Right atrium auricular region (tissue), 2 donors: ENCODE measurements at regions not wholly inside any gene's neighbourhood (a gene's known extent, or its start where the extent isn't known, plus 50 kb on each side); places are given as distances from the start of the nearest gene placed in this dataset.
"Not testable (repeated sequence)": the region's sequence is repeated elsewhere in the genome, so short reads cannot be mapped to it uniquely, and the experiment has no call there.

Experiments used
- DNase-seq: peaks from one replicate; pipeline ENCODE4 v3.0.0-alpha.2; 2019; ENCODE audit warnings: low spot score
- H3K27ac ChIP-seq, 2 donors: fragments of 200-600 bp; sonication (generic); 1 replicate in 1 of 2; 2 replicates in 1 of 2; pipeline ENCODE4 v1.5.1; 2016 to 2019
- H3K27me3 ChIP-seq, 2 donors: fragments of 200-600 bp; sonication (generic); one replicate each; pipeline versions ENCODE4 v1.5.1 to v1.6.0; 2017 to 2019
- H3K36me3 ChIP-seq: fragments of 200-600 bp; sonication (generic); one replicate; pipeline ENCODE4 v1.5.1; 2016
- H3K4me1 ChIP-seq, 2 donors: fragments of 200-600 bp; sonication (generic); one replicate each; pipeline versions ENCODE4 v1.5.1 to v1.6.0; 2017 to 2019
- H3K4me3 ChIP-seq, 2 donors: fragments of 200-600 bp; sonication (generic); 1 replicate in 1 of 2; 2 replicates in 1 of 2; pipeline ENCODE4 v1.5.1; 2017 to 2019; ENCODE audit warnings: mild to moderate bottlenecking in 1 of 2, moderate library complexity in 1 of 2
- H3K9me3 ChIP-seq, 2 donors: fragments of 200-600 bp; sonication (generic); one replicate each; pipeline ENCODE4 v1.5.1; 2019
- CTCF ChIP-seq, 2 donors: fragments of 200-600 bp; sonication (generic); IDR thresholded peaks; one replicate each; pipeline ENCODE4 v1.5.1; 2019; ENCODE audit warnings: antibody characterized with exemption in 2 of 2

- no peak for DNase-seq
- no peaks in the 10 kb centered on the region for H3K9me3 ChIP-seq
- H3K4me3 ChIP-seq, result no peak overlapping the region
- H3K4me1 ChIP-seq, result no peaks in the 10 kb centered on the region
- H3K27ac ChIP-seq, result no peak overlapping the region
- no peaks in the 10 kb centered on the region for H3K36me3 ChIP-seq
- TF ChIP-seq CTCF (IDR thresholded peaks at IDR 0.05), result no peak
- no peaks in the 10 kb centered on the region for H3K27me3 ChIP-seq
Observed at GRCh38 chr16:26457095-26457494, 609.6 kb upstream of the C16orf82 start.

GRCh38 chr16:26457882-26458281 is 608.8 kb upstream of the C16orf82 start:
- H3K27me3 ChIP-seq, result no peaks in the 10 kb centered on the region
- no peaks in the 10 kb centered on the region for H3K36me3 ChIP-seq
- DNase-seq, result no peak
- H3K4me3 ChIP-seq, result no peak overlapping the region
- H3K4me1 ChIP-seq, result no peaks in the 10 kb centered on the region
- no peaks in the 10 kb centered on the region for H3K9me3 ChIP-seq
- no peak for TF ChIP-seq CTCF (IDR thresholded peaks at IDR 0.05)
- no peak overlapping the region for H3K27ac ChIP-seq

GRCh38 chr16:26464576-26465266 is 602.0 kb upstream of the C16orf82 start:
- no peak for TF ChIP-seq CTCF (IDR thresholded peaks at IDR 0.05)
- H3K27me3 ChIP-seq, result no peaks in the 10 kb centered on the region
- H3K9me3 ChIP-seq, result no peaks in the 10 kb centered on the region
- H3K4me1 ChIP-seq, result no peaks in the 10 kb centered on the region
- no peak overlapping the region for H3K4me3 ChIP-seq
- H3K36me3 ChIP-seq, result no peaks in the 10 kb centered on the region
- DNase-seq, result no peak
- H3K27ac ChIP-seq, result no peak overlapping the region

- H3K9me3 ChIP-seq, result peaks cover 0 to 35% of the 10 kb centered on the region in 2 donors
- H3K27me3 ChIP-seq, H3K4me1 ChIP-seq, DNase-seq, H3K4me3 ChIP-seq, H3K27ac ChIP-seq, H3K36me3 ChIP-seq: not testable (repeated sequence)
Observed at GRCh38 chr16:26474405-26474804, 592.3 kb upstream of the C16orf82 start.

- Histone ChIP-seq H3K36me3 (no peaks in the 10 kb centered on the region), H3K4me3 (no peak overlapping the region), H3K4me1 (no peaks in the 10 kb centered on the region), H3K27me3 (no peaks in the 10 kb centered on the region), H3K9me3 (peaks cover 0 to 39% of the 10 kb centered on the region in 2 donors), H3K27ac (no peak overlapping the region)
- DNase-seq, result no peak
- no peak for TF ChIP-seq CTCF (IDR thresholded peaks at IDR 0.05)
Observed at GRCh38 chr16:26475596-26475995, 591.1 kb upstream of the C16orf82 start.

- Histone ChIP-seq H3K36me3 (no peaks in the 10 kb centered on the region), H3K27me3 (no peaks in the 10 kb centered on the region), H3K9me3 (no peaks in the 10 kb centered on the region), H3K4me1 (no peaks in the 10 kb centered on the region), H3K4me3 (no peak overlapping the region), H3K27ac (no peak overlapping the region)
- no peak for TF ChIP-seq CTCF (IDR thresholded peaks at IDR 0.05)
- no peak for DNase-seq
Observed at GRCh38 chr16:26491101-26491670, 575.5 kb upstream of the C16orf82 start.
